ENCODE measurements at regions not wholly inside any gene's neighbourhood (a gene's known extent, or its start where the extent isn't known, plus 50 kb on each side); places are given as distances from the start of the nearest gene placed in this dataset.

DNA sequence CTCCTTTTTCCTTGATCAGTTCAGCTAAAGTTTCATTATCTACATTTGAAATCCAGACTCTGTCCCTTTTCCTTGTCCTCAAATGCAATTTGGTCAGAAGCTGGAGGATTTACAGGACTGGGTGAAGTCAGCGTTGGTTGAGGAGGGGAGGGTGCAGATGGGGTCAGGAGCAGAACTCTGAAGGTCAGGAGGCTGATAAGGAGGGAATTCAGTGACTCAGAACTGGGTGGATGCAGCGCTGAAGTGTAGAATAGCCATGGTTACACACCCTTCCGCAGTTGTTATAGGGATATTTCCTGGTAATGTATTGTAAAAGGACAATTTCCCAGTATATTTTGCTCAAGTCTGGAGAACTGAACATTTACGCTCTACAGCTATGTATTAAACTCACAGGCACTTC lies 133.1 kb upstream of the FOXA2 start:
- TF ChIP-seq CTCF (IDR thresholded peaks at IDR 0.05; ENCODE audit: low read depth, low read length), result no peak
- no peak for DNase-seq (ENCODE audit: low read depth, low spot score)
- in situ Hi-C loops (cut with HindIII; ENCODE audit: low sequenced_read_pairs), result no loop called here
- H3K4me3 ChIP-seq (ENCODE audit: low read depth, low read length), result no peak overlapping the region

GRCh38 chr20:22719167-22719591 lies 134.8 kb upstream of the FOXA2 start:
- no peak for TF ChIP-seq CTCF (IDR thresholded peaks at IDR 0.05; ENCODE audit: low read depth, low read length)
- DNase-seq (ENCODE audit: low read depth, low spot score), result no peak
- no peak overlapping the region for H3K4me3 ChIP-seq (ENCODE audit: low read depth, low read length)
- in situ Hi-C loops (cut with HindIII; ENCODE audit: low sequenced_read_pairs), result no loop called here

DNA sequence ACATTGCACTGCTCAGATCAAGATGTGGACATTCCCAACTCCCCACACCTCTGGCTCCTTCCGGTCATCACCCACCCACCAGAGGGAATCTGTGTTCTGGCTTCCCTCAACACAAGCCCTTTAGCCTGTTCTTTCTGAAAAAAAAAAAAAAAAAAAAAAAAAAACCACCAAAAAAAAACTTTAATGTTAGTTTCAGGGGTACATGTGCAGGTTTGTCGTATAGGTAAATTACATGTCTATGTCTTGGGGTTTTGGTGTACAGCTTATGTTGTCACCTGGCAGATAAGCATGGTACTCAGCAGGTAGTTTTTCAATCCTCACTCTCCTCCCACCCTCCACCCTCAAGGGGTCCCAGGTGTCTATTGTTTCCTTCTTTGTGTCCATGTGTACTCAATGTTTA lies 135.8 kb upstream of the FOXA2 start:
- no peak for DNase-seq (ENCODE audit: low read depth, low spot score)
- H3K4me3 ChIP-seq (ENCODE audit: low read depth, low read length), result no peak overlapping the region
- in situ Hi-C loops (cut with HindIII; ENCODE audit: low sequenced_read_pairs), result no loop called here
- TF ChIP-seq CTCF (IDR thresholded peaks at IDR 0.05; ENCODE audit: low read depth, low read length), result no peak

DNA sequence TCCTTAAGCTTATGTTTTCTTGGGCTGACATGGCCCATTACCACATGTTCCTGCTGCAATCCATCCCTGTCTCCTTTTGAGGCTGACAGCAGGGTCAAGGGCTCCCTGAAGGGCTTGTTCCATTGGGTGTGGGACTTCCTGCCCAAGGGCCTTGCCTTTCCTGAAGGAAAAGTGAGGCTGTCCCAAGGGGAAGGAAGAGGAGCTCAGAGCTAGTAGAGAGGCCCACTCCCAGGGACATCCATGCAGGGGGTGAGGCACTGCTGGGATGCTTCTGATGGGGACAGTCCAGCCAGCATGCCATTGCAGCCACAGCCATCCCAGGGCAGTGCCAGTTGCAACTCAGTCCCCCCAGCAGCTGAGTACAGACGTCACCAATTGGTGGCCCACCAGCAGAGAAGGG lies 138.4 kb upstream of the FOXA2 start:
- TF ChIP-seq CTCF (IDR thresholded peaks at IDR 0.05; ENCODE audit: low read depth, low read length), result no peak
- H3K4me3 ChIP-seq (ENCODE audit: low read depth, low read length), result no peak overlapping the region
- DNase-seq (ENCODE audit: low read depth, low spot score), result no peak
- in situ Hi-C loops (cut with HindIII; ENCODE audit: low sequenced_read_pairs), result no loop called here

- TF ChIP-seq CTCF (IDR thresholded peaks at IDR 0.05; ENCODE audit: low read depth, low read length), result no peak
- in situ Hi-C loops (cut with HindIII; ENCODE audit: low sequenced_read_pairs), result no loop called here
- H3K4me3 ChIP-seq (ENCODE audit: low read depth, low read length), result no peak overlapping the region
- no peak for DNase-seq (ENCODE audit: low read depth, low spot score)
These were observed 139.3 kb upstream of the FOXA2 start for GRCh38 chr20:22723659-22724058.

DNA sequence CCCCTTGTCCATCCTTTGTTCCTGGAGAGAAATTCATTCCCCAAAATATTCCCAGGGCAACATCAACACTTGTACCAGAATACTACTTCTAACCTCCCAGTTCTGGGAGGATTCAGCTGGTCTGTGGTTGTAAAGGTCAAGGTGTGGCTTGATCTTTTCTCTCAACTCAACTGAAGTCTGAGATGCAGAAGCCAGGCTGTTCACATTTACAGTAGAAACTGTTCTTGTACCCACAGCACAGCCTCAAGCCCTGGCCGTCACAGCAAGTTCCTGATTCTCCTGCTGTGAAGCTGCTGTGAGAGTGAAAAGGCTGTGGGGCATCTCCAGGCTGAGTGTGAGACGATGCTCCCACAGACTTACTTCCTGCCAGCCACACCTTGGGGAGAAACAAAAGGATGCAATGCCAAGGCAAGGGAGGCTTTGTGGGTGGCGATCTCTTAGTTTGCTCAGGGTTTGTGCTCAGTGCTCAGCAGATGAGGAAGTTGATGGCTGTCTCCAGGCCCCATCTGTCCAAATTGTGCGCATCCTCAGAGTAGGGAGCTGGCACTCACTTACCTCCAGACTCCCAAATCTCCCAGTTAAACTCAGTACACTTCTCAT lies 143.9 kb upstream of the FOXA2 start:
- no peak for DNase-seq (ENCODE audit: low read depth, low spot score)
- TF ChIP-seq CTCF (IDR thresholded peaks at IDR 0.05; ENCODE audit: low read depth, low read length), result no peak
- in situ Hi-C loops (cut with HindIII; ENCODE audit: low sequenced_read_pairs), result no loop called here
- no peak overlapping the region for H3K4me3 ChIP-seq (ENCODE audit: low read depth, low read length)

DNA sequence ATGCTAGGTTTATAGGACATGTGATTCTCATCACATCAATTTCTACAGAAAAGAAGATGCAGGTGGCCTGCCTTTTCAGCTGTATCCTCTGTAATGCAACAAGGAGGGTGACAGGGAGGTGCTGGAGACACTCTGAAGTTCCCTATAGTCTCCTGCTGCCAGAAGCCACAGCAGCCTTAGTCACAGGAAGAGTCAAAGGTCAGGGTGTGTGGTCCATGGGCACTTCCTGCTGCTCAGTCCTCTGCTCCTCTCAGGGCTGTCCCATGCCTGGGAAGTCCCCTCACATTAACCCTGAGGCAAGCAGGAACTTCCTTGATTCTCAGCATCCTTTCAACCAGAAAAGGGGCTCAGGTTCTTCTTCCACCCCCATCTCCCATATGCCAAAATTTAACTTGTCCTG lies 144.8 kb upstream of the FOXA2 start:
- no peak for DNase-seq (ENCODE audit: low read depth, low spot score)
- in situ Hi-C loops (cut with HindIII; ENCODE audit: low sequenced_read_pairs), result no loop called here
- no peak overlapping the region for H3K4me3 ChIP-seq (ENCODE audit: low read depth, low read length)
- no peak for TF ChIP-seq CTCF (IDR thresholded peaks at IDR 0.05; ENCODE audit: low read depth, low read length)

Measured in astrocyte of the spinal cord (primary cell).